ENCODE measurements at regions not wholly inside any gene's neighbourhood (a gene's known extent, or its start where the extent isn't known, plus 50 kb on each side); places are given as distances from the start of the nearest gene placed in this dataset.

DNA sequence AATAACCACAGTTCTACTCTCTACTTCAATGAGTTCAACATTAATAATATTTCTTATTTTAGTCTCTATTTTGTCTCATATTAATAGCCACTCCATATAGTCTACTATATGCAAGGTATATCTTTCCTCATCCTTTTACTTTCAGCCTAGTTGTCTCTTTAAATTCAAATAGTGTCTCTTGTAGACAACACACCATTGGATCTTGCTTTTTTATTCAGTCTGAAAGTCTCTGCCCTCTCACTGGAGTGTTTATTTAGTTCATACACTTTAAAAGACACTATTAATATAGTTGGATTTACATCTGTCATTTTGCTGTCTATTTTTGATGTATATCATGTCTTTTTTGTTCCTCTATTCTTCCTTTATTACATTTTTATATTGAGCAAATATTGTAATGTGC, 103.5 kb downstream of the RFPL4B start:
- no peak for TF ChIP-seq JUN (IDR thresholded peaks at IDR 0.05)
- TF ChIP-seq, protein P1, sequence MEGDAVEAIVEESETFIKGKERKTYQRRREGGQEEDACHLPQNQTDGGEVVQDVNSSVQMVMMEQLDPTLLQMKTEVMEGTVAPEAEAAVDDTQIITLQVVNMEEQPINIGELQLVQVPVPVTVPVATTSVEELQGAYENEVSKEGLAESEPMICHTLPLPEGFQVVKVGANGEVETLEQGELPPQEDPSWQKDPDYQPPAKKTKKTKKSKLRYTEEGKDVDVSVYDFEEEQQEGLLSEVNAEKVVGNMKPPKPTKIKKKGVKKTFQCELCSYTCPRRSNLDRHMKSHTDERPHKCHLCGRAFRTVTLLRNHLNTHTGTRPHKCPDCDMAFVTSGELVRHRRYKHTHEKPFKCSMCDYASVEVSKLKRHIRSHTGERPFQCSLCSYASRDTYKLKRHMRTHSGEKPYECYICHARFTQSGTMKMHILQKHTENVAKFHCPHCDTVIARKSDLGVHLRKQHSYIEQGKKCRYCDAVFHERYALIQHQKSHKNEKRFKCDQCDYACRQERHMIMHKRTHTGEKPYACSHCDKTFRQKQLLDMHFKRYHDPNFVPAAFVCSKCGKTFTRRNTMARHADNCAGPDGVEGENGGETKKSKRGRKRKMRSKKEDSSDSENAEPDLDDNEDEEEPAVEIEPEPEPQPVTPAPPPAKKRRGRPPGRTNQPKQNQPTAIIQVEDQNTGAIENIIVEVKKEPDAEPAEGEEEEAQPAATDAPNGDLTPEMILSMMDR (IDR thresholded peaks at IDR 0.05): no peak
- no peak for TF ChIP-seq POLR2A (IDR thresholded peaks at IDR 0.05; ENCODE audit: low read length)
- TF ChIP-seq, protein P2, sequence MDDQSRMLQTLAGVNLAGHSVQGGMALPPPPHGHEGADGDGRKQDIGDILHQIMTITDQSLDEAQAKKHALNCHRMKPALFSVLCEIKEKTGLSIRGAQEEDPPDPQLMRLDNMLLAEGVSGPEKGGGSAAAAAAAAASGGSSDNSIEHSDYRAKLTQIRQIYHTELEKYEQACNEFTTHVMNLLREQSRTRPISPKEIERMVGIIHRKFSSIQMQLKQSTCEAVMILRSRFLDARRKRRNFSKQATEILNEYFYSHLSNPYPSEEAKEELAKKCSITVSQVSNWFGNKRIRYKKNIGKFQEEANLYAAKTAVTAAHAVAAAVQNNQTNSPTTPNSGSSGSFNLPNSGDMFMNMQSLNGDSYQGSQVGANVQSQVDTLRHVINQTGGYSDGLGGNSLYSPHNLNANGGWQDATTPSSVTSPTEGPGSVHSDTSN (IDR thresholded peaks at IDR 0.05): no peak
- TF ChIP-seq CBX2 (IDR thresholded peaks at IDR 0.05; ENCODE audit: borderline replicate concordance, low read depth): no peak
- no peak for TF ChIP-seq CEBPB (IDR thresholded peaks at IDR 0.05)
- no peak for TF ChIP-seq REST (IDR thresholded peaks at IDR 0.05)
- no peak for TF ChIP-seq SREBF2 (IDR thresholded peaks at IDR 0.05)
- TF ChIP-seq CHD2 (IDR thresholded peaks at IDR 0.05; ENCODE audit: low read length, partially characterized antibody): no peak

Measured in A549 (cell line).